ENCODE measurements at regions not wholly inside any gene's neighbourhood (a gene's known extent, or its start where the extent isn't known, plus 50 kb on each side); places are given as distances from the start of the nearest gene placed in this dataset.

- TF ChIP-seq POLR2A (IDR thresholded peaks at IDR 0.05) (no peak), CTCF (IDR thresholded peaks at IDR 0.05) (no peak)
Observed at GRCh38 chr20:43789593-43789992, 62.8 kb upstream of the GTSF1L start.
